NCI-H1436 (cell line): ENCODE measurements at regions not wholly inside any gene's neighbourhood (a gene's known extent, or its start where the extent isn't known, plus 50 kb on each side); places are given as distances from the start of the nearest gene placed in this dataset.

Experiments
- DNase-seq: peaks from one replicate; lab custom pipeline; 2025; lab: John Stamatoyannopoulos, UW

DNA sequence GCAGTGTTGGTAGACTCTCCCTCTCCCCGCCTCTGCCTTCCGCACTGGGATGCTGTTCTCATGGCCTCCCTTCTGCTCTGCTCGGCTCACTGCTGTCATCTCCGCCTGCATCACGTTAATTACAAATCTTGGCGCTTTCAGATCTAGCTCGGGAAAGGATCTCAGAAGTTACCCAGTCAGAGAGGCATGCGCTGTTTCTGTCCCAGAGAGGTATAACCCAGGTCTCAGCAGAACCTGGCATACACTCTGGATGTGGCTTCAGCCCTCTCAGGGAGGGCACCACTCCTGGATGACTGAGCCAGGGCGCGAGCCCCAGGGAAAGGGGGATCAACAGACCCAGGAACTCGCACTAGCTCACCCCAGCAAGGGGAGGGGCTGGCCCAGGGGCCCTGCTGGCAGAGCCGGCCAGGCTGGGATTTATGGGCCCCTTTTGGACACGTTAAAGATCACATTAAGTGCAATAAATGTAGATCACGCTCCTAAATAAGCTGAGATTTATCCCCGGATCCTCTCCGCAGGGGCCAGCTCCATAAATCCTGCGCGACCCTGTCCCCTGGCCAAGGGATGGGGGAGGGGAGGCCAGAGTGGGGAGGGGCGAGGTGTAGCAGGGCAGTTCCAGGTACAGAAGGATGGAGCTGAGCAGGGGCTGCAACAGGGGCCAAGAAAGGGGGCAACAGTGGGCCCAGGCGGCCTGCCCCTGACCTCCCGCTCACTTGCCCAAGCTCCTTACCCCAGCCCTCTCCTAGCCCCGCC lies 101.3 kb upstream of the ZBTB40 start:
- DNase-seq = no peak

DNA sequence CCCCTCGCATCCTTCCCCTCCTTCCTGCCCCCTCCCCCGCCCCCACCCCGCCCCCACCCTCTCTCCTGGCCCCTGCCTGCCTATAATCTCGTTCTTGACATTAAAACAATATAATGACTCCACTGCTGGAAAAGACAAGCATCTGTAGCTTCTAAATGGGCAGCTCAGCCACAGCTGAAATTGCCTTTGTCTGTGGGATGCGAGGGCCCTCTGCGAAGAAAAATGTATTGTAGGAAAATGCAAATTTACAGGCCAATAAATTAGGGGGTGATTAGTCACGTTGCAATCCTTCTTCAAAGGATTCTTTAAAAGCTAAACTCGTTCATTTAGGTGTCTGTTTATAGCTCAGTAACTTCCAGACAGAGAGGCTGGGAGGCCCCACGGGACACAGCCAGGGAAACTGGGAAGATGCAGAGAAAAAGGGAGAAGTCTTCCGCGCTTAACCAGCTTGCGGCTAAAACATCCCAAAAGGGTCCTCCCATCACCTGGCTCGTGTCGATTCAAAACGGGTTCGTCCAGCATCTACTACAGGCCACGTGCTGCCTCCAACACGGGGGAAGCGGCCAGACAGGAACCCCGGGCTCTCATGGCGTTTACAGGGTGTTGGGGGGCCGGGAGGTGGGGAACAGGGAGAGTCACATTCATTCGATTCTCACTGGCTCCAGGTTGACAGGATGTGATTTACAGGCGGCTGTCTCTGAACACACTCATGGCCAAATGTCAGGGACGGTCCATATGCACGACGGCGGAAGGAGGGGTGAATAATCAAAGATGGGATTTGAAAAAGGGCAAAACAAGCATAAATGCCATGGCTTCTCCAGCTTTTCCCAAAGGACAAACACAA lies 100.5 kb upstream of the ZBTB40 start:
- no peak for DNase-seq

DNA sequence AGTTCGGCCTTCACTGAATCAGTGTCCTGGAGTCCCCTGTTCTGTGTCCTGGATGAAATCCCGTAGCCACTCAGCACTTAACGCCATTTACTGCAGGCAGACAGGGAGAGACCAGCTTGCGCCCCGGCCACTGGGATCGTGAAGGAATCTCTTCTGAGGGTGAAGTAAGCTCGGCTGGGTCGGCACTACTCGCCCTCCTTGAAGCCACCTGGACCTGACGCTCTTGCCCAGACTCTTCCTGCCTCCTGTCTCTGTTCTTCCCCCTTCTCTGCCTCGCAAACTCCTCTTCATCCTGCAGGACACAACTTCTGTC lies 99.9 kb upstream of the ZBTB40 start:
- DNase-seq = no peak

DNA sequence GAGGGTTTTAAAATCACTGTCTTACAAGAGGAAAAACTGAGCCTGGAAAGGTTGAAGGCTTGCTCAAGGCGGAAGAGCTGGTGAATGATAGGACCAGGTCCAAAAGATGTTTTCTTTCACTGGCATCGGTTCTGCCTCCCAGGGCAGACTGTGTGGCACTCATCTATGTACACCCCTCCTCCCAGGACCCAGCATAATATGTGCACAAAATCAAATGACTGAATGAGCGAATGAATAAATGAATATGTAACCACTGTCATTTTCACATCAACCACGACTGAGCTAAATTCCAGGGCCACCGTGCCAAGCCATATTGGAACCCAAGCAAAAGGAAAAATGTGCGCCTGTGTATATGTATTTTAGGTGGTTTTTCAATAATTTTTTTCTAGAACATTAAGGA lies 99.3 kb upstream of the ZBTB40 start:
- no peak for DNase-seq

DNA sequence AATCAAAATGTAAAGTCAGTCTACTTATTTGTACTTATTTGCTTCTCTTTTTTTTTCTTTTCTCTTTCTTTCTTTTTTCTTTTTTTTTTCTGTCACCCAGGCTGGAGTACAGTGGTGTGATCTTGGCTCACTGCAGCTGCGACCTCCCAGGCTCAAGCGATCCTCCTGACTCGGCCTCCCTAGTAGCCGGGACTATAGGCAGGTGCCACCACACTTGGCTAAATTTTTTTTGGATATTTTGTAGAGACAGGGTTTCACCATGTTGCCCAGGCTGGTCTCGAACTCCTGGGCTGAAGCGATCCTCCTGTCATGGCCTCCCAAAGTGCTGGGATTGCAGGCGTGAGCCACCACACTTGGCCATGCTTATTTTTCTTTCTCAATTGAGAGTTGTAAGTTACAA lies 98.8 kb upstream of the ZBTB40 start:
- DNase-seq = no peak

DNA sequence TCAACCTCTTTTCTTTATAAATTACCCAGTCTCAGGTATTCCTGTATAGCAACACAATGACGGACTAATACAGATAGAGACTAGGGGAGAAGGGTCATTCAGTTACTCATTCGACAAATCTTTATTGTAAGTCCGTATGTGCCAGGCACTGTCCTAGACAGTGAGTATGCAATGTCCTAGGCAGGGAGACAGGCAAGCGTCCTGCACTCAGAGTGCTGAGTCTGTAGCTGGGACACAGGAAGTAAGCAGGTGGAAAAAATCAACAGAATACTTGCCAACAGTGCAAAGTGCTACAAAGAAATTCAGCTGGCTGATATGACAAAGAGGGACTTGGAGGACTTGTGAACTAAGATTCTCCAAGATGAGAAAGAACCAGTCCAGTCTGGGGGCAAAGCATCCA lies 92.2 kb upstream of the ZBTB40 start:
- DNase-seq = no peak

DNA sequence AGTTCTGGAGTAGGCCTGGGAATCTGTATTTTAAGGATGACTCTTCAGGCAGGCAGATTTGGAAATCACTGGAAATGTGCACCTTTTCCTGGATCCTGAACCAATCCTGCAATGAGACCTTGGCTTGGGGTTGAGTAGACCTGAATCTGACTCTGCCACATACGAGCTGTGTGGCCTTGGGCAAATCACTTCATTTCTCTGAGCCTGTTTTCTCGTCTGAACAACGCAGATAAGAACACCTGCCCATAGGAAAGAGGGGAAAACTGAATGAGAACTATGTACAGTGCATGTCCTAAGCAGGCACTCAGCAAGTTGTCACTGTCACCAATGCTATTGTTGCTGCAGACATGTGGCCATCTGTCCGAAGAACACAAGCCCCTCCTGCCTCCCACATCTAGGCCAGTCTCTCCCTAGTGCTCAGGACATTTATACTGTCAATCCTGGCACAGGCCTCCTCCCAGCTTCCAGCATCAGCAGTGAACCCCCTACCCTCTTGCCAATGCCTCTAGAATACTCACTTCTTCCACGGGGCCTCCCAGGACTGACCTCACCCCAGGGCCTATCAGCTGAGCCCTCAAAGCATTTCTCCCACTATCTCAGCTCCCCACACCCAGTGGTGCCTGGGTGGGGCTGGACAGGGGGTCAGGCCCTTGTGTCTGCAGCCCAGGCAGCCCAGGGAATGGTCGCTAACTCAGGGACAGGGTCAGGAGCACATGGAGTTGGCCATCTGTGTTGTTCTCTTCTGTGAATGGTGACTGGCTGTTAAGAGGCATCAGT lies 88.8 kb upstream of the ZBTB40 start:
- no peak for DNase-seq

DNA sequence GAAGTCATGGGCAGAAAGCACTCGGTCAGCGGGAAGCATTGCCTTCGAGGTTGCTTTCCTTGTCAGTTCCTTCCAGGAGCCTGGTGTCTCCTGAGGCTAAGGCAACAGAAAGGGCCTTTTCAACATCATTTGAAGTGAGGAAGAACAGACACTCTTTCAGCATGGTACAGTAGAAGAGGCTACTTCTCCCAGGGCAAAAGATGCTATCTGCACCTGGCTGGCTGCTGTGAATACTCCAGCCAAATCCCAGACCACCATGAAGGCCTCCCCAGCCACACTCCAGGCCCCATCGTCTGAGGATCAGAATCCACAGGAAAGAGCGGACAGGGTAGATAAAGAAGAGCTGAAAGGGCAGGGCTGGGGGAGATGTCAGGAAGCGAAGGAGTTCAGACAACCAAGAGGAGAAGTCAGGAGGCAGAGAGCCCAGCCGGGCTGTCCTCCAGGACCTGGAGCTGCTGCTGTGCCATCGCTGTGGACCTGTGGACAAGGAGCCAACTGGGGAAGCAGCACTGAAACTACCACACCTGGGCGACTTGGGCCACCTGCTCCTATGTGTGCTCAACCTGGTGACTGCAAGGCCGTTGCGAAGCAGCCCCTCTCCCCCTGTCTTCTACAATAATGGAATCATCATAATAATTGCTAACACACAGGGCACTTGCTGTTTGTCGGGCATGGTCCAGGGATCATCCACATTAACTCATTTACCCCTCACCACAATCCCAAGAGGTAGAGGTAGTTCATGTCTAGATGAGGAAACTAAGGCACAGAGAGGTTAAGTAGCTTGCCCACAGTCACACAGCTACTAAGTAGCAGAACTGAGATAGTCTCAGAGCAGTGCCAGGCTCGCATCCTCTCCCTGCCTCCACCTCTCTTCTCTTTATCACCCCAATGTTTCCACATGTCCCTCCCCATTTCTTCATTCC lies 88.0 kb upstream of the ZBTB40 start:
- no peak for DNase-seq

DNA sequence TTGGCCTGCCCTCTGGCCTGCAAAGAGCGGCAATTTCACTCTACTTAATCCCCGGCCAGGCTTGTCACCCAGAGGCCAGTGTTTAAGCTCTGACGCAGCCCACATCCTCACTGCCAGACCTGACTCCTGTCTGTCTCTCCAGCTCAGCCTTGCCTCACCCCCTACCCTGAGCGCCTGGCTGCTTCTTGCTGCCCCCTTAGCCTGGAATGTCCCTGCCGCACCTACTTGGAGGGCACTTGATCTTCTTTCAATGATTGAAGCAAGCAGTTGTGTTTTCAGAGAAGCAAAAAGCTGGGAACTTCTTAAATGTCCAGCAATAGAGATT lies 87.4 kb upstream of the ZBTB40 start:
- DNase-seq = no peak

DNA sequence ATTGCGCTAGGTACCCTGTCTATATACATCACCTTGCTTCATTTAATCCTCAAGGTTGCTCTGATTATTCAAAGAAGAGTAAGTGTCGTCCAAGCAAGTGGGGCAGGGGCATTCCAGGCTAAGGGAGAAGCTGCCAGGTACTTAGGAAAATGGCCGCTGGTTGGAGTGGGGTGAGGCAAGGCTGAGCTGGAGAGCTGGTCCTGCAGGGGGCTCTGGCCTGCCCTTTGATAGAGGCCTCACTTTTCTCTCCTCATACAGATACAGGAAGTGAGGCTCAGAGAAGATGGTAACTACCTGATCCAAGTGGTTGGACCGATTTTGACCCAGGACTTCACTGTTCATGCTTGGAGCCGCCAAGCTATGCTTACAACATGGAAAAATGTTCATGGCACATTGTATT lies 86.9 kb upstream of the ZBTB40 start:
- no peak for DNase-seq

DNA sequence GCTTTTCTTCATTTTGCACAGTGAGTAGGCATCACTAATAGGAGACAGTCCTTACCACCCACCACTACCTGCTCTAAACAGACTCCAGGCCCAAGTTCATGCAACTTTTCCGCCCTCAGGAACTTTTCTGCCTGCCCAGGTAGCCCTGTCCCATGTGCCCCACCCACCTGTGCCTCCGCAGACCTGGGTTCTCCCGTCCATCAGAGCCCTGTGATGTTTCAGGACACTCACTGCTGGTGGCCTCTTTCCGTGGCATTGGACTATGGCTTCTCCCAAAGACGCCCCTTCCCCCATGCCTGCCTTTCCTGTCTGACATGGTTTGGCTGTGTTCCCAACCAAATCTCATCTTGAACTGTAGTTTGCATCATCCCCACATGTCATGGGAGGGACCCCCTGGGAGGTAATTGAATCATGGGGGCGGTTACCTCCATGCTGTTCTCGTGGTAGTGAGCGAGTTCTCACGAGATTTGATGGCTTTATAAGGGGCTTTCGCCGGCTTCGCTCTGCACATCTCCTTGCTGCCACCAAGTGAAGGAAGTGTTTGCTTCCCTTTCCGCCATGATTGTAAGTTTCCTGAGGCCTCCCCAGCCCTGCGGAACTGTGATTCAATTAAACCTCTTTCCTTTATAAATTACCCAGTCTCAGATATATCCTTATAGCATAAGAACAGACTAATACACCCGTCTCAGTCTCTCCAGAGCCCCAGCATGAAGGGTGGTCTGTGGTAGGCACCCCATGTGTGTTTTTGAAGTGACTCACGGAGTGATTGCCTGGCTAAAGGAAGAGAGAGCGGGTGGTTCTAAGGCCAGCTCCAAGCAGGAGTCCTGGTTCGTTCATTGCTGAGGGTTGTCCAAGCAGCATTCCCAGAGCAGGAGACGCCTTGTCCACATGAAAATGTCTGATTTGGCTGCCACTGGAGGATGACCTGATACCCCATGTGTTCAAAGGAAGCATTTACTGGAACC lies 86.0 kb upstream of the ZBTB40 start:
- no peak for DNase-seq

DNA sequence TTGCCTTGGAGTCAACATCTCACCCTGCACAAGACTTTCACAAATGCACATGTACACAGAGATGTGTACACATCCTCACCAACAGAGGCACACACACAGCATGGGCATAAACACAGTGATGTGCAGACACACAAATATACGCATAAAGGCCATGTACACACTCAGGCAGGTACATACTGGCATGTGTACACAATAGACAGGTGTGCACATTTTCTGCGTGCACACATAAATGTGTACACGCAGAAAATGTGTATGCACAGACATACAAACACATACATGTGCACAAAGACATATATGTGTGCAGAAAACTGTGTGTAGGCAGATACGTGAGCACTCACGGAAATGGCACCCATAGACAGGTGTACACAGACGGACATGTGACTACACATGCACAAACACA lies 85.3 kb upstream of the ZBTB40 start:
- DNase-seq = no peak

DNA sequence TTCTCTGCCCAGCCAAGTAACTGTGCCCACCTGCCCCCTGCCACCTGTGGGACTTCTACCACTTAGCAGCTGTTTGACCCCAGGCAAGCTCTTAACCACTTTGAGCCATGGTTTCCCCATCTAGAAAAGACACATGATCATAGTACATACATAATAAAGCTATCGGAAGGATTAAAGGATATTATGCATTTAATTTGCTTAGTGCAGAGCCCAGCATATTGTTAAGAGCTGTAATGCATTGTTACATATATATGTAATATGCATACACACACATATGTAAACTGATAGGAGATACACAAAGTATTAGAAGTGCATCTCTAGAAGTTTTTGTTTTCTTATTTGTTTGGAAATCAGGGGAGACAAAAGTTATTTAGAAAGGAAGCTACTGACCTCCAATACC lies 83.5 kb upstream of the ZBTB40 start:
- DNase-seq = no peak

DNA sequence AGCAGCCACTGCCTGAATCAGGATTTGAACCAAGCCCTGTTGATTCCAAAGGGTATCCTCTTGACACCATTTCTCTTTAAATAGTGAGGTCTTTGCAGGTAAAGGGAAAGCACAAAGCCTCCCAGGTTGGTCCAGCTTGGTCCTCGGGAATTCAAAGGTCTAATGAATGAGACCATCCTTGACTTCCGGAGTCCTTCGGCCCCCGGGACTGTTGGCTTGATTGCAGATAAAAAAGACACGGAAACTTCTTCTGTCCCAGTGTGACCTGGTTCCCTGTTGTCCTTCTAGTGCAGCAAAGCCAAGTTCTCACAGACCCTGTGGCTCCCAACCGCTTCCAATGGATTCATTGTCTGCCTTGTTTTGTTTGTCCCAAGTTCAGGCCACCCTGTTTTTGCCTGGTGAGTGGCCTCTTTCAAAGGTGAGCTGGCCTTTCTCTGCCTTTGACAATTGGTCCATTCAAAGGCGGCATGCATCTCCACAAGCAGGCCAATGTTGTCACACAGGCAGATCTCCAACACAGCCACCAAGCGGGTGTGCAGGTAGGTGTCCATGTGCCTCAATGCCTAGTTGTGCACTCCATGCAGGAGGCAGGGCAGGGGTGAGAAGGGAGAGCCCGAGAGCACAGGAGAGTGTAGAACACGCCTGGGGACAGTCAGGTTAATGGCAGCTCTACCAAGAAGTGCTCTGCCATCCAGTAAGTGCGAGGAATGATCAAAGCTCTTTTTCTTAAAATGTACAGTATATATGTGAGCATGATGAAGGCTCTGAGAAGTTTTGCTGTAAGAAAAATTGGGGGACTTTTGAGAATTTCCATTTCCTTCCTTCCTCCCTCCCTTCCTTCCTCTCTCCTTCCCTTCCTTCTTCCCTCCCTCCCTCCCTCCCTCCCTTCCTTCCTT lies 82.1 kb upstream of the ZBTB40 start:
- no peak for DNase-seq

DNA sequence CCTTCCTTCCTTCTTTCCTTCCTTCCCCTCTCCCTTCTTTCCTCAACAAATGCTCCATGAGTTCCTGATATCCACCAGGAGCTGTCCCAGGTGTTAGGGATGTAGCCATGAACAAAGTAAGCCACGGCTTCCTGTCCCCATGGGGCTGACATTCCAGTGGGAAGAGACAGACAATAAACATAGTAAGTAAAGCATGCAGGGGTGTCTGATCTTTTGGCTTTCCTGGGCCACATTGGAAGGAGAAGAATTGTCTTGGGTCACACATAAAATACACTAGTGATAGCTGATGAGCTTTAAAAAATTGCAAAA lies 81.5 kb upstream of the ZBTB40 start:
- DNase-seq = no peak

DNA sequence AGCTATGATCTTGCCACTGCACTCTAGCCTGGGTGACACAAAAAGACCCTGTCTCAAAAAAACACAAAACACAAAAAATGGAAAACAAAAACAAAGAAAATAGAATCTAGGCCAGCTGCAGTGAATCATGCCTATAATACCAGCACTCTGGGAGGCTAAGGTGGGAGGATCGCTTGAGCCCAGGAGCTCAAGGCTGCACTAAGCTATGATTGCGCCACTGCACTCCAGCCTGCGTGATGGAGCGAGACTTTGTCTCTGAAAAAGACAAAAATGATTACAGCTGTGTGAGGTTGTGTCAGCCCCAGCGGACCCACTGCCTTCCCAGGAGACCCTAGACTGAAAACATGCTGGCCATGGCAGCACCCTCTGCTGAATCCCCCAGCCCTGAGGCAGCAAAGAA lies 80.2 kb upstream of the ZBTB40 start:
- DNase-seq = no peak

DNA sequence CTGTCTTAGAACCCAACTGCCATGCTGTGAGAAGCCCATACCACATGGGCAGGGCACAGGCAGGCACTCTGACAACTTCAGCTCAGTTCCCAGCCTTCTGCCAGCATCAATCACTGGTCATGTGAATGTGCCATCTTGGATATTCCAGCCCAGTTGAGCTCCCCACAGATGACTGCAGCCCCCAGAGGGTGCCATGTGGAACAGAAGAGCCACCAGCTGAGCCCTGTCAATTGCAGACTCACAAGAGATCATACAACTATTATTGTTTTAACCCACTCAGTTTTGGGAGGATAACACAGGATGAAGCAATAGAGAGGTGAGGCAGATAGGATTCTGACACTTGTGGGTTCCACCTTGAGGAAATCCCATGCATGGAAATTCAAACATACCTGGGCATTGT lies 78.4 kb upstream of the ZBTB40 start:
- DNase-seq = no peak

DNA sequence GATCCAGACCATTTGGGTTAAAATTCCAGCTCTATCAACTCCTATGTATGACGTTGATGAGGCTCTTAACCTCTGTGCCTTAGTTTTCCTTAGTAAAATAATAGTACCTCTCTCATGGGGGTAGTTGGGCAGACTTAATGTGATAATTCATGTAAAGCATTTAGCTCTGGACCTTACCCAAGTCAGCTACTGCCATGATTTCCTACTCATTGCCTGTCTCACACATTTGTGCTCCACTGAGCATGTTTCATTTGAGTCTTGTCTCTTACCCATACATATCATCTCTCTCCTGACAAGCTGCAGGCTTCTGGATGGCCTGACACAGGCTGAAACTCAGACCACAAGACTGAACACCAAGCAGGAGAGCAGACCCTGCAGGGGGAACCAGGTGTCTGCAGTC lies 77.7 kb upstream of the ZBTB40 start:
- DNase-seq = no peak

DNA sequence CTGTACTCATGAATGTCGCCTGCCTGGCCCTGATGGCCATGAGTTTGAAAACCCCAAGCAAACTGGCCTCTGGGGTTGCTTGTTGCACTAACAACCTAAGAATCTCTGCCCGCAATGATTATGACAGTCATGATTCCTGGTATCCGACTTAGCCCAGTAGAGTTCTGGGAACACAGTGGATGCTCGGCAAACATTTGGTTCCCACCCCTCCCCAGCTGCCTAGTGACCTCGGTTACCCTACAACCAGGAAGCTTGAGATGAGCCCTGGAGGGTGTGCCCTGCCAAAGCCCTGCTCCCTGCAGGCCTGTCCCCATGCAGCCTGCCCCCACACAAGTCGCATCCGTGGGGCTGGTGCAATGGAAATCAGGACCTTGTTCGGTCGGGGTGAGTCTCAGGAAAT lies 76.0 kb upstream of the ZBTB40 start:
- DNase-seq = no peak

DNA sequence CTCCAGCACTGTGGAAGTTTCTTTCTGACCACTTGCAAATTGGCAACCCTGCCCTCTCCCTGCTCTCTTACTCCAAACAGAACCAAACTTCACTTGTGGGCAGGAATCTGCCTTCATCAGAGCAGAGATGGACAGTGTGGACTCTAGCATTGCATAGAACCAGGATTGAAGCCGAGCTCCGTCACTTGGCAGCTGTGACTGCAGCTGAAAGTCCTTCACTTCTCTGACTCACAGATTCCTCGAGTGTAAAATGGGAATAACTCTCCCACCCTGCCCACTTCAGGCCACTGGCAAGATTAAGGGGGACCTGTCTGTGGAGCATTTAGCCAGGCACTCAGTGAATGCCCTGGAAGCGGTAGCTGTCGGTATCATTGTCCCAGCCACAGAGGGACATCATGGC lies 75.7 kb upstream of the ZBTB40 start:
- no peak for DNase-seq
